Right cardiac atrium (tissue), 5 donors: ENCODE measurements at regions not wholly inside any gene's neighbourhood (a gene's known extent, or its start where the extent isn't known, plus 50 kb on each side); places are given as distances from the start of the nearest gene placed in this dataset.

Experiments
- ATAC-seq, 2 donors: fragments of 200-7000 bp; cut with Tn5 transposase; one replicate each; pipeline versions ENCODE4 v1.8.0 to v1.9.1; 2020; ENCODE audit warnings: moderate library complexity in 2 of 2, mild to moderate bottlenecking in 1 of 2
- DNase-seq, 3 donors: peaks; one replicate each; pipeline ENCODE4 v3.0.0-alpha.2; 2020
- H3K27ac ChIP-seq: one replicate; pipeline ENCODE4 v1.5.1; 2013; ENCODE audit warnings: mild to moderate bottlenecking, low read length, control low read depth, moderate library complexity
- H3K27me3 ChIP-seq: one replicate; pipeline ENCODE4 v1.6.1; 2013; ENCODE audit not compliant: control insufficient read depth, insufficient read depth
- H3K4me1 ChIP-seq: one replicate; pipeline ENCODE4 v1.6.1; 2013; ENCODE audit warnings: low read length; ENCODE audit not compliant: control insufficient read depth, insufficient read depth
- H3K4me3 ChIP-seq: one replicate; pipeline ENCODE4 v1.5.1; 2013; ENCODE audit warnings: low read length, control low read depth
- H3K9me3 ChIP-seq: one replicate; pipeline ENCODE4 v1.6.1; 2013; ENCODE audit warnings: low read length; ENCODE audit not compliant: control insufficient read depth
- WGBS: extraction: QIAGEN DNeasy Blood & Tissue Kit; methylation state at CpG from one replicate; pipeline ENCODE4 v1.1.7; 2013; 5-methylcytosine and 5-hydroxymethylcytosine counted together
- intact Hi-C, 4 donors: fragments of 100-400 bp; cut with DNase I; formaldehyde crosslinking; loops; one replicate each; pipeline versions ENCODE4 v1.11.0 to v1.14.0; 2022 to 2023
- donor health status: healthy with polysubstance abuse.
- donor health status: DM: no; HTN: yes; CAD: no.
- donor health status: DM: no; HTN: no; CAD: no.
- donor health status: DM: no; HTN: yes; CAD: no; lungs with severe emphysema.
- donor health status: DM: yes; HTN: yes; CAD: no.

DNA sequence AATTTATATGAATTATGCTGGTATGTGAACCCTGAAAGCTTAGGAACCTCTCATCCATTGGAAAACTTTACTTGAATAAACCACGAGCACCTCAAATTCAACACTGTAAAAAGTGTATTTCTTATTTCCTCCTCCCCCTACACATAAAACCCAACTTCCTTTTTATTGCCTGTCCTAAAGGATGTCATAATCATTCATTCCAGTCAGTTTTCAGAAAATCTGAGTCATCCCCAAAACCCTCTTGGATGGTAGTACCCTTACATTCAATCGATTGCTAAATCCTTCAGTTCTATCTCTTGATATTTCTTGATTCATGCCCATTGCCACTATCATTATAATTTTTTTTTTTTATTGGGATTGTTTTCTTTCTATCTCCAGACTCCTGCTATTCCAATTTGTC lies 91.1 kb upstream of the ATP8A1 start:
- intact Hi-C loops: loop anchor here in 1 of 4 donors (5.0 kb wide), 1 partner anchor 176 kb away; no protein-coding TSS in a partner anchor

DNA sequence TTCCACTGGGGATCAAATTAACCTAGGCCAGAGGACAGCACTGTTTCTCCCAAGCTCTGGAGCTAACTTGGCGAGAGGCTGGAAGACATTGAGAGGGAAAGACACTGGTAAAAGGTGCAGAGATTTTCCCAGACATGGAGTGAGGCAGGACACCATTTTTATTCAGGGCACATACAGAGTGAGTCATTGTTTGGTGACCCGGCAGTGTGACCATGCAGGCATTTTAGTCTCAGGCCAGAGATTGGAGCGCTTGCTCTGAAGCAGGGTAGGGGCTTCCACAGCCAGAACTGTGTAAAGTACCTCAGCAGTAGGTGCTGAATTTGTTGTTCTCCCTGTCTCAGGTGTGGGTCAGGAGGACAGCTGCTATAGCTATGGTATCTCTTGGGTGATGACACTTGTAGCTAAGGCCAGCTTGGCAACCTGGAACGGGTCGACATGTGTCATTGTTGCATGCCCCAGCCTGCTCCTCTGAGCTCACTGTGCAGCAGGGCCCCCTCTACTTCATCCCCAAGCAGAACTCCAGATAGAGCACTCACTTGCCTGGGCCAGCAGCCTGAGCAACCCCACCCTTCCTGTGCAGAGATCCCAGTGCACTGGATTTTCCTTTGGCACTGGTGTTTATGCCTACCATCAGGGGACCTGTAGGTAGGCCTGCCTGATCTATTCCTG lies 79.8 kb upstream of the ATP8A1 start:
- DNase-seq (no peak), ATAC-seq (no peak)
- Histone ChIP-seq H3K4me1 (no peaks in the 10 kb centered on the region), H3K4me3 (no peak overlapping the region), H3K9me3 (no peaks in the 10 kb centered on the region), H3K27ac (no peak overlapping the region), H3K27me3 (no peaks in the 10 kb centered on the region)
- intact Hi-C loops: no loop called here
- 90% methylated on average over 5 of the region's 5 CpGs for WGBS

More for the DNA sequence above, 91.1 kb upstream of the ATP8A1 start:
- H3K27ac ChIP-seq: no peak overlapping the region
- no peaks in the 10 kb centered on the region for H3K4me1 ChIP-seq
- ATAC-seq: no peak
- no peaks in the 10 kb centered on the region for H3K27me3 ChIP-seq
- no peak for DNase-seq
- 78% methylated on average over 2 of the region's 2 CpGs for WGBS
- no peak overlapping the region for H3K4me3 ChIP-seq
- H3K9me3 ChIP-seq: no peaks in the 10 kb centered on the region

DNA sequence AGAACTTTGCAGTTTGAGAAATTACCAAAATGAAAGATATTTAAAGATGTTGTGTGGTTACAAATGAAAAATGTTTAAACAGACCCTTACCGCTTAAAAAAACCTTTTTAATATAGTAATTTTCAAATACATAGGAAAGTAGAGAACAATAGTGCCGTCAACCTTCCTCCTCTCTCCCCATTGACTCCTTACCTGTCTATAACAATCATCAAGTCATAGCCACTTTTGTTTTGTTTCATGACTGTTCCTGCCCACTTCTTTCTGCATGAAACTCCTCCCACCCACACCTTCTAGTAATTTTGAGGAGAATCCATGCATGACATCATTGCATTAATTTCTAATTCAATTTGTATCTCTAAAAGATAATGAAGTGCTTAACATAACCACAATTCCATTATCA lies 76.5 kb upstream of the ATP8A1 start:
- DNase-seq (no peak), ATAC-seq (no peak)
- intact Hi-C loops: no loop called here
- 75% methylated on average over 2 of the region's 2 CpGs for WGBS
- Histone ChIP-seq H3K4me1 (no peaks in the 10 kb centered on the region), H3K9me3 (no peaks in the 10 kb centered on the region), H3K27me3 (no peaks in the 10 kb centered on the region), H3K27ac (no peak overlapping the region), H3K4me3 (no peak overlapping the region)

DNA sequence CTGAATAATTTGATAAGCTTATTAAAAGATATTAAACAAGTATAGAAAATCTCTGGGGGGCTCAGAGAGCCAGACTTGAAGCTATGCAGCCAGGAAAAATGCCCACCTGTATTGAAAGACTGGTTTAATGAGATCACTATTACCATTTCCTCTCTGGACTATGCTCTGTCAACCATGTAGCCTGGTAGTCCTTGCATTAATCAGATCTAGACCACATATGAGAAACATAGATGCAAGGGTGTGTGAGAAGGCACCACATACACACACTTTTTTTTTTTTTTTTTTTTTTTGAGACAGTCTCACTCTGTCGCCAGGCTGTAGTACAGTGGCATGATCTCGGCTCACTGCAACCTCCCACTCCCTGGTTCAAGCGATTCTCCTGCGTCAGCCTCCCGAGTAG lies 75.9 kb upstream of the ATP8A1 start:
- no peaks in the 10 kb centered on the region for H3K4me1 ChIP-seq
- WGBS: 92% methylated on average over 5 of the region's 5 CpGs
- DNase-seq (no peak), ATAC-seq (no peak)
- no peak overlapping the region for H3K4me3 ChIP-seq
- no peak overlapping the region for H3K27ac ChIP-seq
- H3K9me3 ChIP-seq: no peaks in the 10 kb centered on the region
- H3K27me3 ChIP-seq: no peaks in the 10 kb centered on the region
- intact Hi-C loops: no loop called here

DNA sequence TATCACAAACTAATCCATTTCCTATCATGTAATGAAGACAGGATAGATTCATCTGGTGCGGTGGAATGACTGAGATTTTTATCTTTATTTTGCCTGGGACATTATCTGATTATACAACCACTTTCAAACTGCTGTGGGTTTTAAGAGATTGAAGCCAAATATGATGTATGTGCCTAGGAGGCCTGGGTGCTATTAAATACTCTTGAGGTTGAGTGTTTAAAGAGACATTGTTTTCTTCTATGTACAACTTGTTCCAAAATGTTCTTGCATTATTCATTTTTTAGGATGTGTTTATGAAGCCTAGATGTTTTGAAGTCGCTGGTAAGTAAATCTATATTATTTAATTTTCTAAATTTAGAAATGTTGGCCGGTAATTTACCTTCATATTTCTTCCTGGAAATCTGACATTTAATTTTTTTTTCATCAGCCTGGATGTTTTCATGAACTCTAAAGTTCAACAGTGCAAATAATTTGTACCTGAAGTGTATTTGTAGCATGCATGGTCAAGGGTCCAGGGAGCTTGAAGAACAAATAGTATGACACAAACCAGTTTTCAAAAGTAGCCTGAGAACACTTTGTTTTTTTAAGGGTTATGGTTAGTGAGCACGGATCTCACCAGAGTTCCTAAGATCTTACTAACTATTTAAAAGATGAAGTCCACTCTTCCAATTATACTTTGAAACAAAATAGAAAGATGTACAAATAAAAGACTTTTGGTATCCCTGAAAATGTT lies 72.8 kb upstream of the ATP8A1 start:
- ATAC-seq (no peak), DNase-seq (no peak)
- no peaks in the 10 kb centered on the region for H3K27me3 ChIP-seq
- intact Hi-C loops: loop anchor here in 1 of 4 donors (10.0 kb wide), 1 partner anchor 135 kb away; no protein-coding TSS in a partner anchor
- WGBS: 73% methylated on average over 4 of the region's 4 CpGs
- no peaks in the 10 kb centered on the region for H3K4me1 ChIP-seq
- H3K4me3 ChIP-seq: no peak overlapping the region
- H3K9me3 ChIP-seq: no peaks in the 10 kb centered on the region
- no peak overlapping the region for H3K27ac ChIP-seq

DNA sequence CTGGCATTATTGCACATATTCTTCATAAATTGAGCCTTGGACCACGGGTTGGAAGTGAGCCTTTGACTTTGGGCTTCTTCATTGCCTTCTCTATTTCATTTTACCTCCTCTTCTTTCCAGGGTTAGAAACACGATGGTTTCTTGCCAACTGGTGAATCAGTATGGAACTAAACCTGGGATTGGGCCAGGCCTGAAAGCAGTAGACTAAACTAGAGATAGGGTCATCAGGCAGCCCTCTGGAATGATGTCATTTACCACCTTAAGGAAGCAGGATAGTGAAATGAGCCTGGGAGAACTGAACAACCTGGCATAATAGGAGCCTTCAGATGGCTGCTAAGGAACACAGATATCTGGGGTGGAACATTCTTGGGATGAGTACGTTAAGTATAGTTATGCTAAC lies 67.5 kb upstream of the ATP8A1 start:
- intact Hi-C loops: loop anchor here in 1 of 4 donors (10.0 kb wide), 1 partner anchor 130 kb away; no protein-coding TSS in a partner anchor
- Histone ChIP-seq H3K27ac (no peak overlapping the region), H3K9me3 (no peaks in the 10 kb centered on the region), H3K27me3 (no peaks in the 10 kb centered on the region), H3K4me3 (no peak overlapping the region), H3K4me1 (no peaks in the 10 kb centered on the region)
- WGBS: 80% methylated on average over 3 of the region's 3 CpGs
- ATAC-seq (no peak), DNase-seq (no peak)

DNA sequence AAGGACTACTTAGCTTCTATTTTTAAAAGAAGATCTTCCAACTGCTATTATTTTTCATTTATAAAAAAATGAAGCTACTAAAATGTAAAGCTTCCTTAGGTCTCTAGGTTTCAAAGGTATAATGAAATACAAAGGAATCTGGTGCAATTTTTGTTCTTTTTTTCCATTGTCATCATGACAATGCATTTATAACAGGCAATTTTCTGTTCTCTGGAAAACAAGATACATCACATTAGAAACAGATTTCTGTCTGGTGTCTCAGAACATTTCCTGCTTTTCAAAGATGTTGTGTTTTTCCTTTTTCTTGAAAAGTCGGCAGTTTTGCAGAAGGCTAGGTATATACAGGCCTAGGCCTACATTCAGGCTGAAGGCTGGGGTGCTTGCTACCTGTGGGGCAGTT lies 63.6 kb upstream of the ATP8A1 start:
- intact Hi-C loops: loop anchor here in 1 of 4 donors (10.0 kb wide), 1 partner anchor 126 kb away; no protein-coding TSS in a partner anchor
- DNase-seq: no peak
- H3K4me1 ChIP-seq: no peaks in the 10 kb centered on the region
- WGBS: 57% methylated on average over 1 of the region's 1 CpG
- no peak for ATAC-seq
- H3K27me3 ChIP-seq: no peaks in the 10 kb centered on the region
- no peaks in the 10 kb centered on the region for H3K9me3 ChIP-seq
- H3K4me3 ChIP-seq: no peak overlapping the region
- H3K27ac ChIP-seq: no peak overlapping the region

DNA sequence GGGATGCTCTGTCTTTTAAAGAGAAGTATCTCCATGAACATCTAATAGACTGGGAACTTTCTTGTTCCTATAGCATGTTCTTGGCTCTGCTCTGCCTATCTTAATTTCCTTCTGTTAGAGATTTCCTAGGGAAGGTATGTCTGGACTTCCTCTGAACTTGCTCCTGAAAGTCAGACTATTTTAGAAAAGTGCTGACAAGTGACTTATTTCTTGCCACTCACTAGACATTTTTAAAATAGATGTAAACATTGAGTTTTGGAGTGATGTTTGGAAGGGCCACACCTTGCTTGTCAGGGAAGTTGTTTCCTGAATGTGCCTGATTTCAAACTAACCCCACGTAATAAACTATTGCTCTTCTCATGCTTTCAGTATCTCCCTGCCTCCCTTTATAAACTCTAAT lies 62.4 kb upstream of the ATP8A1 start:
- Histone ChIP-seq H3K27ac (no peak overlapping the region), H3K27me3 (no peaks in the 10 kb centered on the region), H3K4me3 (no peak overlapping the region), H3K4me1 (no peaks in the 10 kb centered on the region), H3K9me3 (no peaks in the 10 kb centered on the region)
- ATAC-seq (no peak), DNase-seq (no peak)
- intact Hi-C loops: no loop called here
- WGBS: 42% methylated on average over 1 of the region's 1 CpG

DNA sequence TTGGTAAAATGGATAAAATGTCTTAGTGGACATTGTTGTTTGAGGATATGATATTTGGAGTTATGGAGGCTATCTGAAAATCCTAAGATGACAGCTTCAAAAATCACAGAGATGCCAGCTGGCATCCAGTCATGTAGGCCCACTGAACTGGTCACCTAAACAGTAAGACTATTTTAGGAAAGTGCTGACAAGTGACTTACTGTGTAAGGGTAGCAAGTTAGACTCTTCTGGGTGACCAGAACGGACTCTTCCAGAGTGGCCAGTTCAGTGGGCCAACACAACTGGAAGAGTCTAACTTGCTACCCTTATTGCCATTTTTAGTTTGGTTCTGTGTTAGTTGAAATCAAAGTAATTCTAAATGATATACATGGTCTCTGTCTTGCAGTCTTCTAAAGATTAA lies 61.4 kb upstream of the ATP8A1 start:
- no peaks in the 10 kb centered on the region for H3K4me1 ChIP-seq
- no peak overlapping the region for H3K4me3 ChIP-seq
- ATAC-seq (peak in 1 of 2 donors; percentile 61), DNase-seq (no peak)
- intact Hi-C loops: no loop called here
- H3K27me3 ChIP-seq: no peaks in the 10 kb centered on the region
- WGBS: 59% methylated on average over 1 of the region's 1 CpG
- no peak overlapping the region for H3K27ac ChIP-seq
- no peaks in the 10 kb centered on the region for H3K9me3 ChIP-seq

DNA sequence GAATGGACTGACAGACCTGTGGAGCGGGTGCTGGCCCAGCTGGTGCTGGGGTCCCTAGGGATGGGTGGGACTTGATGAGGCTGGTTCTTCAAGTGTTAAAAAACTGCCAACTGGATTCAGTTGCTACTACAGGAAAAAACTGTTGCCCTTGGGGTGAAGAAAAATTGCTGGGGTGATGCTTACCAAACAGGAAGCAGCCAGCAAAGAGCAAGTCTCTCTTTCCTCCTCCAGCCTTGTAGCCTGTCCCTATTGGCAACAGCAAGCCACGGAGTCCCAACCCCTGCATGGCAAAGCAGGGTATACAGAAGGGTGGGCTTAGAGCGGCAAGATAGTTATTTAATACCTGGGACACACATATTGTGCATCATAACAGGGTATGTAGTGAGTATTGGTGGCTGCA lies 60.1 kb upstream of the ATP8A1 start:
- WGBS: 78% methylated on average over 3 of the region's 3 CpGs
- intact Hi-C loops: no loop called here
- Histone ChIP-seq H3K4me1 (no peaks in the 10 kb centered on the region), H3K4me3 (no peak overlapping the region), H3K27me3 (no peaks in the 10 kb centered on the region), H3K9me3 (no peaks in the 10 kb centered on the region), H3K27ac (no peak overlapping the region)
- ATAC-seq (no peak), DNase-seq (no peak)

DNA sequence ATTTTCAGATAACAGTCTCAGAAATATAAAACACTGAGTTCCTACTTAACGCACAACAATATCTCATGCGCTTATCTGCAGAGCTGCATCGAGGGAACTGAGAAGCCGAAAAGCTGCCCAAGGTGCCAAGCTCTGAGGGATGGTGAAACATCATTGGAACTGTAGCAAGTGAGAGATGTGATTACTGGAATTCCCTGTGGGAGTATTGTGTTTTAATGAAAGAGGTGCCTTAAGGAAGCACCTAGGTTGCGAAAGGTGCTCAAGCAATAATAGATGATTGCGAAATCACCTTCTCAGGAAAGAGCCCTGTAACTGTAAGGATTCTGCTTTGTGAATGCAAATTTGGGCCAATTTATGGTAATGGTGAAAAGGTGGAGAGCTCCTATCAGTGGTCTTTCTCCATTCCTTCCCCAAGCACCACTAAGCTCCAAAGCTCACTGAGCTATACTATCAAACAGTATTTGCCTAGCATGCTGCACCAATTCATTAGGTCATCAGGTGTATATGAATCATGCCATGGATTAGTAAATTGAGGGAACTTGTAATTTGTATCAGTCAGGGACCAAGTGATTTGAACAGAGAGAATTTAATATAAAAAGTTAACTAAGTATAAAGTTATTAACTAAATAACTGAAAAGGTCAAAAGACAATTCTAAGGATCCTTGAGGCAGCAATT lies 59.0 kb upstream of the ATP8A1 start:
- Histone ChIP-seq H3K9me3 (no peaks in the 10 kb centered on the region), H3K27me3 (no peaks in the 10 kb centered on the region), H3K27ac (no peak overlapping the region), H3K4me3 (no peak overlapping the region), H3K4me1 (no peaks in the 10 kb centered on the region)
- 70% methylated on average over 6 of the region's 6 CpGs for WGBS
- peak in 1 of 2 donors; percentile 52 for ATAC-seq
- DNase-seq: no peak
- intact Hi-C loops: no loop called here
